ENCODE measurements at regions not wholly inside any gene's neighbourhood (a gene's known extent, or its start where the extent isn't known, plus 50 kb on each side); places are given as distances from the start of the nearest gene placed in this dataset.
"Not testable (repeated sequence)": the region's sequence is repeated elsewhere in the genome, so short reads cannot be mapped to it uniquely, and the experiment has no call there.

DNA sequence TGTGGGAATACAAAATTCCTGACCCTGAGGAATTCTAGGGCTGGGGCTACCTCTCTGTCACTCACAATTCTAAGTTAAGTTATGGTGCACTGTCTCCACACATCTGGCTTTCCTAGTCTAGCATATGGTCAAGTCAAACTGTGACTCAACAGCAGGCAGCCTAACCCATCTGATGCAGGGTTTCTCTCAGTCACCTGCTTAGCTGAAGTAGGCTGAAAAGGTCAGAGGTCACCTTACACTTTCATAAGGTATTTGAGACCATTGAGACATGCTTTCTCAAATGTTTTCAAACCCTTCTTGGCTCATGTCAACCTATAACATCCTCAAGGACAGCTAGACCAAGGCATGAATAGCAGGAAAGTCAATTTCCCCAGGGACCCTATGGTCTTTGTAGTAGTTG is 196.5 kb upstream of the STK26 start:
- no peak for DNase-seq (ENCODE audit: low spot score)

DNA sequence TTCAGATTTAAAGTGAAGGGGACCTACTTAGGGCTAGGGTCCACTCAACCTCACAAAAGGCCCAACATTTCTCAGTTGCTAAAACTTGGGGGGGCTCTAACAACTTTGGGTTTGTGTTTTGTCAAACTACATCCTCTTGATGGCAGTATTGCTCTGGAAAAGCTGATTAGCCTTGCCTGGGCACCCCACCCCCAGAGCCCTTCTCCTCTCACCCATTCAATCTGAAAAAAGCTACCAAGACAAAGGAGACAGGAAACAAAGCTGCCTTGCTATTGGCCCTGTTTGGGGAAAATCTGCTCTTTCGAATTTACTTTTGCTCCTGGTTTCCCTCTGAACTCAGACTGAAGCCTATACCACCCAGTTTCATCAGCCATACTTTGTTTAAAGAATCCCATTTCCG is 195.2 kb upstream of the STK26 start:
- DNase-seq (ENCODE audit: low spot score): no peak

DNA sequence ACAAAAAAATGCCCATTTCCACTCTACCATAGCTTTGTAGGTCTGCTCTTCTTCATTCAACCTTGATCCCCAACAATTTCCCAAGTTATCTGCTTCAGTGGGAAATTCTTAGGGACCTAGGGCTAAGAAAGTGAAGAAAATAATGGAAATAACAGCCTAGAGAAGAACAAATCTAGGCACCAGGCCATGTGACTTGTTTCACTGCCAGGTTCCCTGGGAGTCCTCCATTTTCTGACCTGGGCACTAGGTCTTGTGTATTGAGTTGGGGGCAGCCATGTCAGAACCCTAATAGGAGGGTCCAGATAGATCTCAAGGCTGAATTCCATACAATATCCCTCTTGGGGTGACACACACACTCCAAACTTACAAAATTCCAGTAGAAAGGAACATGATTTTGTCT is 194.6 kb upstream of the STK26 start:
- DNase-seq (ENCODE audit: low spot score): no peak

DNA sequence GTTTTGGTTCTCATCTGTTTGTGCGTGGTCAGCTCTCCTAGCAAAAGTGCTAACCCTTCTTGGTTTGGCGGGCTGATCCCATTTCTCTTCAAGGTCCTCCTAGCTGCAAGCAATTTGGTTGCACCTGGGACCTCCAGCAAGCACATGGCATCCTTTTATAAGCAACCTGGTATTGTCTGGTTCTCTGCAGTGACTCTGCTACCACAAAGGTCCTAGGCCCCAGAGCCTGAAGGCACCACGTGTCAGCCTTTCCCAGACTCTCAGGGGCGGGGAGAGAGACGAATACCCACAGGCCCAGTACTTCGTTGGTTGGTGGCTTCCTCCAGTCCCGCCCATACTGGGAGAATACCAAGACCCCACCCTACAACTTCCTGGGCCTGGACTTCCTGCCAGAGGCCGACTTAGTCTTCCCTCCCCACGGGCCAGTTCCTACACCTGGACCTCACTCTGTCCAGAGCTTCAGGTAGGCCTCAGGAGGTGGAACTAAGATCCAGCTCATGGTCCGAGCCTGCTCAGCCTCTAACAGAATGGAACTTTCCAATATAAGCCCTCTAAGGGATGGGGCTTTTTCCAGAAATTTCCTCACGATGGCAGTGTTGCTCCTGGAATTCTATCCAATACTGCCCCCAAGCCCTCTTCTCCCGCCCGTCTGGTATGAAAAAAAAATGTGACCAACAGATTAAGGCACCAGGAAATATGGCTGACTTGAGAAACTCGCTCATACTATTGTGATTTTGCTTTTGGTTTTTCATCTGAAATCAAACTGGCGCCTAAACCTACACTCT is 192.5 kb upstream of the STK26 start:
- DNase-seq (ENCODE audit: low spot score): peak; percentile 67

DNA sequence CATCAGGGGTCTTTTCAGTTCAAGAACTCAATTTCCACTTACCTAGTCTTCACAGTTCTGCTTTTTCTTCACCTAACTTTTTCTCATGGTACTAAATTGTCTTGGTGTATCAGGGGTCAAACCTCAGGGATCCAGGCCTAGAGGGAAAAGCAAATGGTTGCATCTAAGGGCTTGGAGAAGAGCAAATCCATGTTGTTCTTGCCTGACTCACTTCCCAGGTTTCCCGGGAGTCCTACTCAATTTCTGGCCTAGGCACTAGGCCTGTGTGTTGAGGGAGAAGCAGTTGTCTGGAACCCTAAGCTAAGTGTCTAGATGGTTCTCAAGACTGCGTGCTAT is 191.9 kb upstream of the STK26 start:
- no peak for DNase-seq (ENCODE audit: low spot score)

DNA sequence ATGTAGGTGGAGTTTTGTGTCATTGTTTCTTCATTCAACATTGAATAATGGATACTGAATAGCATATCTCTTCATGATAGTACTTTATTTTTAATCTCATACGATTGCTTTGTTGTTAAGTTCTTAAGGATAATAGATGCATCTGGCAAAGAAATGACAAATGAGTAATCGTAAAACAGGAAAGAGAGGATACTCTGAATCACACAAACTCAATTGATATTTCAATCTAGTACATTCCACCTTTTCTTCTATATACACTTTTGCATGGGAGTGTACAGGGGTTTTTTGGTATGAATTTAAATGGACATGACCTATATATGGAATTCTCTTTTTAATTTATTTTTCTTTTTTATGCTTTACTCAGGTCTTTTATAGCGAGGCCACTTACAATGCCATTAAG is 186.9 kb upstream of the STK26 start:
- no peak for DNase-seq (ENCODE audit: low spot score)

DNA sequence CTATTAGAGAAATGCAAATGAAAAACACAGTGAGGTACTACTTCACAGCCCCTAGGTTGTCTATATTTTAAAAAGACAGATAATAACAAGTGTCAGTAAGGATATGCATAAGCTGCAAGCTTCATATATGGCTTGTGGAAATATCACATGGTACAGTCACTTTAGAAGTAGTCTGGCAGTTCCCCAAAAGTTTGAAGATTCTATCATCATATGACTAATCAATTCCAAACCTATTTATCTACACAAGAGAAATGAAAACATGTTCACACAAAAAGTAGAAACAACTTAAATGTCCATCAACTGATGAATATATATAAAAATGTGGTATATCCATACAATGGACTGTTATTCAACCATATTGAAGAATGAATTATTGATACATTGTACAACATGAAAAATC is 185.8 kb upstream of the STK26 start:
- DNase-seq (ENCODE audit: low spot score): no peak

DNA sequence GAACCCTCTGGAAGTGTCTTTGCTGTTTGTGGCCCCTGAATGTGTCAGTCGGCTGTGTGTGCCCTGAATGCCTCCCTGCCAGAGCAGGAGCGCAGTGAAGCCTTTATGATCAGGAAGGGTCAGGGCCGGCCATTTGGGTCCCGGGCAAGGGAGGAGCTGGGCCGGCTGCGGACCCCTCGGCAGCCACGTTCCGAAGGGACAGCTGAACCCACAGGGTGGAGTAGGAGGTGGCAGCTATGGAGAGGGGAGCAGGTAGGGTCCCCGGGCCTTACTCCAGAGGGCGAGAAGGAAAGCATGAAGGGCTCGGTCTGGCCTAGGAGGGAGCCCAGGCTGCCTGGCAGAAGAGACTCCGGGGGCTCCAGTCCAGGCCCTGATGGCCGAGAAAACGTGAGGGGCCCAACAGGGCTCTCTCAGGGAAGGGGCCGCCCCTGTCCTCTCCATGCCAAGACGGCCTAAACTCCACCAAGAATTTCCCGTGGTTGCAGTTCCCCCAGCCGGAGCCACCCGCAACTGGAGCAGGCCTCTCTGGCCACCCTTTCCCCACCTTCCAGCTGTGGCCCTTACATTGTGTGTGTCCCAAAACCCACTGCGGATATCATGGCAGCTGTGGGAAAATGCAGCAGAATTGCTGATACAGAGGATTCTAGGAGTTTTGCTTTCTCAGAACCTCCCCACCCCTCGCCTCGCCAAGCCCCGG is 182.2 kb upstream of the STK26 start:
- DNase-seq (ENCODE audit: low spot score): no peak

DNA sequence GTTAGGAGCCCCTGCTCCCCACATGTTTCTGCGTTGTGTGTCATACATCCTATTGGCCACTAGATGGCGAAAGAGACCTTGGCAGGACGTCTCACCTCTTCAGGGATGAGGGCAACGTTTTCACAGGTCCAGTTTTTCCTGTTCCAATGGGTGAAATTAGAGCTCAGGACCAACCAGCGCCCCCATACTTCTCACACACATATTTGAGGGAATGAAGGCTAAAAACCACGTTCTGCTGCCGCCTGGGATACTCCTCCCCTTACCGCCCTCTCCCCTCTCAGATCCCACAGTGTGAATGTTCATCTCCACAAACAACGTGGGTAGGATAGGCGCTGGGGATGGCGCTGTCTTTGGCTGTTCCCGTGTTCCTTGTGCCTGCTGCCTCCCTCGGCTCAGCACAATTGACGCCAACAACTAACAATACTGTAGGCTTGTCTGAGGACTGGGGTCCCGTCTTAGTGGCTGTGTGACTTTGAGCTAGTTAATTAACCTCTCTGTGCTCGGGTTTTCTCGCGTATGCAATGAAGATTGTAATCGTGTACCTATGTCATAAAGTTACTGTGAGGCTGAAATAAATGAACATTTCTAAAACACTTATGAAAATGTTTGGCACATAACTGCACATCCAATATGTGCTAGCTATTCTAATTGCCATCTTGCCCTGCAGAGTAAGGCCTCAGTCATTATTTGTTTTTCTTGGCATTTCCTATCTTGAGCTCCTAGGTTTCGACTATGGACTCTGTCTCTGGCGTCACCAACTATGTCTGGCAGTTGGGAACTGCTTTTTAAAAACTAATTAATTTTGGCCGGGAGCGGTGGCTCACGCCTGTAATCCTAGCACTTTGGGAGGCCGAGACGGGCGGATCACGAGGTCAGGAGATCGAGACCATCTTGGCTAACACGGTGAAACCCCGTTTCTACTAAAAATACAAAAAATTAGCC is 181.3 kb upstream of the STK26 start:
- DNase-seq (ENCODE audit: low spot score): peak; percentile 3

DNA sequence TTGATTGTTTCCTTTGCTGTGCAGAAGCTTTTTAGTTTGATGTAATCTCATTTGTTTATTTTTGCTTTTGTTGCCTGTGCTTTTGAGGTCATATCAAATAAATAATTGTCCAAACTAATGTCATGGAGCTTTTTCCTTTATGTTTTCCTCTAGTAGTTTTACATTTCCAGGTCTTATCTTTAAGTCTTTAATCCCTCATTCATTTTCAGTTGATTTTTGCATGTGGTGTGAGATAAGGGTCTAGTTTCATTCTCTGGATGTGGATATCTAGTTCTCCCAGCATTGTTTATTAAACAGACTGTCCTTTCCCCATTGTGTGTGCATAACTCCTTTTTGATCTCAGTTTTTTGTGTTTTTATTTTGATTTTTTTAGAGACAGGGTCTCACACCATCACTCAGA is 179.1 kb upstream of the STK26 start:
- DNase-seq (ENCODE audit: low spot score): no peak

DNA sequence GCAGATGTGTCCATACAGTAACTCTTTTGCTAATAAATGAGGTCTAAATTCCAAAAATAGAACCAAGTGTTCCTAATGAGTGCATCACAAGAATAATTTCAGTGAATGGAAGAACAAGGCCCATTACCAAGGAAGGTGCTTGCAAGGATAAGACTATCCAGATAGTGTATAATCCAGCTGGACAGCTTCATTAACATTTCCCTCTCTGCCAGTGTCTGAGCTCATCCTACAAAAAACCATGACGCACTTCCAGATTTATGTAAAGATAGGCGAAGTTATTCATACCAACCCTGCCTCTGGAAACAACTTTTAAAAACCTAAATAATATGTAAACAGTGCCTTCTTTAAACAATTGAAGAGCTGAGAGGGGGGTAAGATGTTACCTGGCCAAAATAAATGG is 177.9 kb upstream of the STK26 start:
- DNase-seq (ENCODE audit: low spot score): no peak

DNA sequence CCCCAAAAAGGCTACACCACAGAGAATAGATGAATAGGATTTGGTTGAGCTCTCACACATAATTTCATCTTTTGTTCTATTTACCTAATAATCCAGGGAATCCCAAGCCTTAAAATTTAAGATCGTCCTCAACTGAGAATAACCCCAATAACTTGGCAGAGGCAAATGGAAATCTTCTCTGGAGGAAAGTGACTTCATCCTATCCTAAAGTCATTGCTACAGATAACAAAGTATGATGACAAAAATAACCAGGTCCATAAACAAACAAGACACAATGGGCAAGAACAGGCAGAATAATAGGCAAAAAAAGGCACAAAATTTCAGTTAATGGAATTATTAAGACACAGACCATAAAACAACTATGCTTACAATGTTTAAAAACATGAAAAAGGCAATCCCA is 177.3 kb upstream of the STK26 start:
- no peak for DNase-seq (ENCODE audit: low spot score)

DNA sequence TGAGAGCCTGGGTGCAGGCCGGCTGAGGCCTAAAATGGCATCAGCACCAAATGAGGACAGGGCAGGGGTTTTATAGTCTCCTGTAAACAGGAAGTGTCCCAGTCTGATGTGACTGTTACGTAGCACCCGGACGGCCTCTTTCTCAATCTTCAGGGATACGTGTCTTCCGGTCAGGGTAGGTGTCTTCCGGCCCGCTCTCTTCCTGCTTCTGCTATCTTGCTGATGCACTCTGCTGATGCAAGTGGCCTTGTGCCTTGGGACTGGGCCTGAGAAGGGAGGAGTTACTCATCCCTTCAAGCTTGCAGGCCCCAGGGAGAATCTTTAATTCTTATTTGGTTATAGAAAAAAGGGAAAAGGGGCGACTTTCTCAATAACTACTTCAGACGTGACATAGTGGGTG is 172.1 kb upstream of the STK26 start:
- not testable (repeated sequence) for DNase-seq (ENCODE audit: low spot score)

DNA sequence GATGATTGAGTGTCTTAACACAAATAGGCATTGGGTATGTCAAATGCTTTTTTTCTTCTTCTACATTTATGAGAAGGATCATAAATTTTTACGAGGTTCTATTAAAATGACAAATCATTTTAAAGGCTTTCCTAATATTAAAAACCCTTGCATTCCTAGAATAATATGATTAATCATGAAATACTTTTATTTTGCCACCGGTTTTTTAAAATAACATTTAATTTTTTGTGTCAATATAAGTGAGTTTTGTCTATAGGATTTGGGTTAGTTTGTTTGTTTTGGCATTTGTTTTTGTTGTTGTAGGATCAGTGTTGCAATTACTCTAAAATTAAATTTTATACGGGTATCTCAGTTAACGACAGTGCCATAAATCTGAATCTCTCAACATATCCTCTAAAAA is 169.7 kb upstream of the STK26 start:
- no peak for DNase-seq (ENCODE audit: low spot score)

DNA sequence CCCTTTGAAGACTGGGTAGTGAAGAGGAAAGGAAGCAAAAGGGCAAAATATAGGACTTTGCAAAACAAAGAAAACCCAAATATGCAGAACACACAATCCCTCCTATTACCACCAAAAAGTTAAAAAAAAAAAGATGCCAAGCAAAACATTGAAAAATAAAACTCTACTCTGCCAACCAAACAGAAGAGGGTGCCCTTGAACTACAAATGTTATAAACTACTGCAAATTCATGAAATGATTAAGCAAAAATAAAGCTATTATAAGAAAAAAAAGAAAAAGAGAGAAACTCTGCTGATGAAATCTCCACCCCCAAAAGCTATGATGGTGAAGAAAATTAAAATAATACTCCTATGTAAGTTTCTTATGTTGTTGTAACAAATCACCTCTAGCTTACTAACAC is 168.5 kb upstream of the STK26 start:
- no peak for DNase-seq (ENCODE audit: low spot score)

DNA sequence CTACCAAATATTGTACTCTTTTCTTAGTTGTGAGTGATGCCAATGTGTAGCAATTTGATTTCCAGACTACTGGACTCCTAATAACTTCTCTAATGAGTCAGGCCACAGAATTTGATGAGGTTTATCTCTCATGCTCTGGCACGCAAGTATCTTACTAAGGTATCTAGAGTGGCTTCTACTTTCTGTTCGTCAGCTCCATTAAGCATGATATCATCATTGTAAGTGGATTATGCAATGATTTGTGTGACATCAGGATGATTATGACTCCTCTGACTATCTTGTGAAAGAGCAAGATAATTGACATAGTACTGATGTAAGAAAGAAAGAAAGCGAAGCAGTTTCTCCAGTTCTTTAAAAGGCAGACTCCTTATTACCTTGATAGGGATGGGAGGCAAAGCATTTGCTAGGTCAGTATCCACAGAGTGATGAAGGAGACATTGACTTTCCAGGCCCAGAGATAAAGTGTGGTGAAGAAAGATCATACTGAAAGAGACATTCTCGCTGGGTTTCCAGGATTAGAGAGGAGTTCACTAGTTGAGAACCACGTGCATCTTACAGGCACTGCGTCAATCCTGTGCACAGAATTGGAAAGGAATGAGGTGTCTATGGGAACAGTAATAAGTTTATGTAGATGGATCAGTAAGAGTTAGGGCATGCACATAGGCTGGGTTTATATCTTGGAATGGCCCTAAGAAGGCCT is 161.9 kb upstream of the STK26 start:
- no peak for DNase-seq (ENCODE audit: low spot score)

DNA sequence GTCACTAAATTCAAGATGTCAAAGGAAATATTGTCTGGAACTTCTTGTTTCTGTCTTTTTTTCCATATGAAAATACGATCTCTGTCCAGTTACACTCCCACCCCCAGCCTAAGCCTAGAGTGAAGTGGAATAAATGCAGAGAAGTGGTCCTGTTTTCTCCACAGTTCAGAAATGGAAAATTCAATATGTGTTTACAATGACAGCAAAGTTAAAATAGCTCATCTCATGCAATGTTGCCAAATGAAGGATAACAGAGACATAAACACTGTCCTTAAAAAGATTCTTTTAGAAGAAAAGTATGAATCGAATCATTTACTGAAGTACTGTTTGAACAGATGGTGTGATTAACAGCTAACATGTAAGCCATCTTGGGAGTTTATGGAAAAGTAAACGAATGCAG is 160.8 kb upstream of the STK26 start:
- DNase-seq (ENCODE audit: low spot score): no peak

DNA sequence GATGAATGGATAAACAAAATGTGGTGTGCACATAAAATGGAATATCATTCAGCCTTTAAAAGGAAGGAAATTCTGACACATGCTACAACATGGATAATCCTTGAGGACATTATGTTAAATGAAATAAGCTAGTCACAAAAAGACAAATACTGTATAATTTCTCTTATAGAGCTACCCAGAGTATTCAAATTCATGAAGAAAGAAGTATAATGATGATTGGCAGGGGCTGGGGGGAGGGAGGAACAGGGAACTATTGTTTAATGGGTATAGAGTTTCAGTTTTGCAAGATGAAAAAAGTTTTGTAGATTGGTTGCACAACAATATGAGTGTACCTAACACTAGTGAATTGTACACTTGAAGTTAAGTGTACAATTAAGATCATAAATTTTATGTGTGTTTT is 153.9 kb upstream of the STK26 start:
- DNase-seq (ENCODE audit: low spot score): no peak

DNA sequence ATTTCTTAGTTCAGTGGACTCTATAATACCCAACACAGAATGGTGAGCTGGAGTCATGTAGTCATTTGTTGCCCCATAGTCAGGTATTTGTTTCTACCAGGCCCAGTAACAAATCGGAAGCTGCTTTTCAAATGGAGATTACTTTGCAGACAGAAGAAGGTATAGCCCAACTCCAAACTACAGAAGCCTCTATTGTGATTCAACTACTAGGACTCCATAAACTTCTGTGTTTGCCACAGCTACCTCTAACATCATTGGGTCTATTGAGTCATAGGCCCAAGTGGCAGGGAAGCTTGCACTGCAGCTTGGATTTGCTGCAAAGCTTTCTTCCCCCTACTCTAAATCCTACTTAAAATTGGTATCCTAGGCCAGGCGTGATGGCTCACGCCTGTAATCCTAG is 148.8 kb upstream of the STK26 start:
- DNase-seq (ENCODE audit: low spot score): no peak

DNA sequence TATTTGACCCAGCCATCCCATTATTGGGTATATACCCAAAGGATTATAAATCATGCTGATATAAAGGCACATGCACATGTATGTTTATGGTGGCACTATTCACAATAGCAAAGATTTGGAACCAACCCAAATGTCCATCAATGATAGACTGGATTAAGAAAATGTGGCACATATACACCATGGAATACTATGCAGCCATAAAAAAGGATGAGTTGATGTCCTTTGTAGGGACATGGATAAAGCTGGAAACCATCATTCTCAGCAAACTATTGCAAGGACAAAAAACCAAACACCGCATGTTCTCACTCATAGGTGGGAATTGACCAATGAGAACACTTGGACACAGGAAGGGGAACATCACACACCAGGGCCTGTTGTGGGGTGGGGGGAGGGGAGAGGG is 147.3 kb upstream of the STK26 start:
- not testable (repeated sequence) for DNase-seq (ENCODE audit: low spot score)

DNA sequence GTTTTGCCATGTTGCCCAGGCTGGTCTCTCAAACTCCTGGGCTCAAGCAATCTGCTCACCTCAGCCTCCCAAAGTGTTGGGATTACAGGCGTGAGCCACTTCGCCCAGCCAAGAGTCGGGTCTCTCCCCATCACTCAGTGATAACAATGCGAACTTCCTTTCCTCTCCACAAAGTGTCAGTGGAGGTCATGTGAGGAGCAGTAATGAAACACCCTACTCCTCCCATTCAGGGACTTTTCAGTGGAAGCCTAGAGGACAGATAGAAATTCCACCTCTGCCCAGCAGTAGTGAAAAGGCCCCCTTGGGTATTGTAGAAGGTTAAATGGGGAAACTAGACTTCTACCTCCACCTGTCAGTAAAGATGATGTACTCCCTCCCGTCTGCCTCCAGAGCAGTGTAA is 141.9 kb upstream of the STK26 start:
- DNase-seq (ENCODE audit: low spot score): no peak

DNA sequence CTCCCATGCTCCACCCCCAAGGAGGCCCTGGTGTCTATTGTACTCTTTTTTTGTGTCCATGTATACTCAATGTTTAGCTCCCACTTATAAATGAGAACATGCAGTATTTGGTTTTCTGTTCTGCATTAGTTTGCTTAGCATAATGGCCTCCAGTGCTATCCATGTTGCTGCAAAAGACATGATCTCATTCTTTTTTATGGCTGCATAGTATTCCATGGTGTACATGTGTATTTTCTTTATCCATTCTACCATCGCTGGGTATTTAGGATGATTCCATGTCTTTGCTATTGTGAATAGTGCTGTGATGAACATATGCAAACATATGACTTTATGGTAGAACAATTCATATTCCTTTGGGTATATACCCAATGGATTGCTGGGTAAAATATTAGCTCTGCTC is 138.1 kb upstream of the STK26 start:
- DNase-seq (ENCODE audit: low spot score): not testable (repeated sequence)
